Heart left ventricle (tissue), 13 donors: ENCODE measurements at regions not wholly inside any gene's neighbourhood (a gene's known extent, or its start where the extent isn't known, plus 50 kb on each side); places are given as distances from the start of the nearest gene placed in this dataset.

Experiments
- CTCF ChIP-seq, 12 donors: fragments of 200-600 bp; sonication (generic) in 4 of 12; IDR thresholded peaks; one replicate each; pipeline versions ENCODE4 v1.5.0 to v1.8.0; 2018 to 2022; ENCODE audit warnings: antibody characterized with exemption in 12 of 12, mild to moderate bottlenecking in 5 of 12
- POLR2A ChIP-seq, 2 donors: fragments of 450-650 bp; IDR thresholded peaks; one replicate each; pipeline ENCODE4 v1.6.1; 2017; ENCODE audit warnings: antibody characterized with exemption in 2 of 2, mild to moderate bottlenecking in 2 of 2, moderate library complexity in 2 of 2
- donor health status: ischemic (EF 13 %, LVEDD 7.1; RV severe dilation, severe dysfunction).
- donor health status: DM: no; HTN: yes; CAD: no.
- donor health status: DM: no; HTN: no; CAD: no.
- donor health status: ischemic (EF 25% LVEDD 6.9; RV normal size, moderate dysfunction).
- donor health status: ischemic (EF 25% LVEDD 5.7; RV mildly dilated, moderate dysfunction).
- donor health status: ischemic (EF 35%, LVEDD 5.7; RV mildly dilated, moderate dysfunction).
- donor health status: nonischemic (EF 11% LVEDD 7.7; RV severe dilation, severe dysfunction).
- donor health status: DM: yes; HTN: yes; CAD: no.
- donor health status: PGD.
- donor health status: ischemic (EF 29% LVEDD 5.4; RV normal size, mild dysfunction).
- donor health status: nonischemic (EF 23%, LVEDD 6.1; RV moderate dilation, normal function).

GRCh38 chr2:100664756-100665101 lies 101.9 kb downstream of the PDCL3 start:
- no peak for TF ChIP-seq CTCF (IDR thresholded peaks at IDR 0.05)
- no peak for TF ChIP-seq POLR2A (IDR thresholded peaks at IDR 0.05)
